Stimulated activated CD8-positive, alpha-beta memory T cell treated with anti-CD3 and anti-CD28 coated beads, Interleukin-12 subunit alpha, Interleukin-12 subunit beta, amount 100 ng/mL, for 24 hours (primary cell): ENCODE measurements at regions not wholly inside any gene's neighbourhood (a gene's known extent, or its start where the extent isn't known, plus 50 kb on each side); places are given as distances from the start of the nearest gene placed in this dataset.

Experiments
- DNase-seq: peaks from one replicate; pipeline ENCODE4 v3.0.0-alpha.2; 2020; ENCODE audit errors: extremely low read depth

DNA sequence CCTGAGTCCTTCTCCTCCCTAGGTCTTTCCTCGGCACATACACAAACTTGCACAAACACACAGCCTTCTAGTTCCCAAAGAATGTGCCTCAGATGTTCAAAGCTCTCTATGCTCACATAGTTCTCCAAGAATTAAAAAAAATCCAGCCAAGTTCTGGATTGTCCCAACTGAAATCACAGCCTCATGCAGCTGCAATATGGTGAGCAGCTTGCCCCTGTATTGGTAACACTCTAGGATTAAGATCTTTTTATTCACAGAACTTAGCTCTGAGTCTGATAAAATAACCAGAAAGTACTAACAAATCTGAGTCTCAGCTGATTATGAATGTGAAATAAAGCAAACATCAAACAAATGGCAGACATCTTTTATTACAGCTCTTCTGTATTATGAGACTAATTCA is 604.8 kb upstream of the PFKP start:
- DNase-seq: no peak

DNA sequence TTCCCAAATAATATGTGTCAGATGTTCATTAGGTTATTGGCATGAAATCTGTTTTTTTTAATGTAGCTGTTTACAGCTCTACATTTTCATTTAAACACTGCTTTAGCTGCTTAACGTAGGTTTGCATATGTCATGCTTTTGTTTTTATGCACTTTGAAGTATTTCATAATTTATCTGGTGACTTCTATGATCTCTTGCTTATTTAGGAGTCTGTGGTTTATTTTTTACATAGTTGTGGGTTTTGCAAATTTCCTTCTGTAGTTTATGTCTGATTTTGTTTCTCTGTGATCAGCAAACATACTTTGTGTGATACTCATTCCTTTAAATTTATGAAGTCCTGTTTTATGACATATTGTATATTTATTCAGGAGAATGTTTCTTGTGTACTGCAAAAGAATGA is 606.5 kb upstream of the PFKP start:
- DNase-seq: no peak

DNA sequence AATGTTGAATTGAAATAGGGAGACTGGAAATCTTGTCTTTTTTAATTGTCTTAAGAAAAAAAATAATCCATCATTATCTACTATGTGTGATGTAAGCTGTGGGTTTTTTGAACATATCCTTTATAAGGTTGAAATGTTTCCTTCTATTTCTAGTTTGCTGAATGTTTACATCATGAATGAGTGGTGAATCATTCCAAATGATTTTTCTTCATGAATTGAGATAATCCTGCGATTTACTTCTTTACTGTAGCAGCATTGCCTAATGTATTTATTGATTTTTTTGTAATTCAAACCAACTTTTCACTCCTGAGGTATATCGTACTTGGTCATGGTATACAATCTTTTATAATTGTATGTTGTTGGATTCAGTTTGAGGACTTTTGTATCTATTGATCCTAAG is 607.6 kb upstream of the PFKP start:
- no peak for DNase-seq

DNA sequence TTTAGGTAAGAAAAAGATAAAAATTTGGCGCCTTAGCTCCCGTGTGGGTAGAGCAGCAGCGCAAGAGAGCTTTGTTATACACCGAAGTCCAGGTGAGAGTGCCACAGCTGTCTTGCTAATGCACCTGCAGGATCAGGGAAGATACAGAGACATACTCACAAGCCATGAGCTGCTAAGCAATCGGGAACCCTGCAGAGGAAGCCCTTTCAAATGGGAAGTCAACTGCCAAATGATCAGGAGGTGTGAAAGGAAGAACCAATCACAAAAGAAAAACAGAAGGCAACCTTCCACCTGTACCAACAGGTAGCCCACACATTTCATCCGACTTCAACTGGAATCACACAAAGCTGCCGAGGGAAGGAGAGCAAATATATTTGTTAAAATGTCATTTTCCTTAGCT is 610.5 kb upstream of the PFKP start:
- DNase-seq: no peak

DNA sequence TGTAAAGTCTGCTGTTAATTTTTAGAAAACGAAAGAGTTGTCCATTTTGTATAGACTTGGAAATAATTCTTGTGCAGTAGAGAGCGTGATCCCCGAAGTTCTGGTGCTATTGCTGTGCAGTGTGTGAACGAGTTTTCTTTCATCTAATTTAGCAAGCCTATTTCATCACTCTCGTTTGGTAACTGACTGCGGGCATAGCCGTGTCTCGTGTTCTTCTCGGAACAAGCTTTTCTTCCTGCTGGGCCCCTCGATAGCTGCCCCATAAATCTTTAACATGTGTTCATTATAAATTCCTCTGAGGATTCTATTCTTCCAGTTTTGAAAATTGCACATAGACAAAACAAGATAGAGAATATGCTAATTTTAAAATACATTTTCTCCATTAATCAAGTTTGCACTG is 622.0 kb upstream of the PFKP start:
- no peak for DNase-seq

DNA sequence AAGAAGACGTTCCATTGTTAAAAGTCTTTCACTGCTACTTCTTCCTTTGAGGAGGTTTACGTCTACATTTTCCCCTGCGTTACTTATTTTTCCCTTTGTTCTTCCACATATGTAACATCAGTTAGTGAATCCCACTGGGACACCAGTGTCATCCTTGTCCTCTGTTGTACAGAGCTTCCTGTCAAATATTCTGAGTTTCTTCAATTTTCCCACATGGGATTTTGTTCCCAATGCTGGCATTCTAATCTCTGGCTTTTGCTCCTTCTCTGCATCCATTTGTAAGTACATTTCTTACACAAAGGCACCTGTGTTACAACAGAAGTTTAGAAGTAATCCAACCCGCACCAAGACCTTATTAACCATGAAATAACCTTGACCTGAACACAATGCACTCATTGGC is 627.4 kb upstream of the PFKP start:
- no peak for DNase-seq

DNA sequence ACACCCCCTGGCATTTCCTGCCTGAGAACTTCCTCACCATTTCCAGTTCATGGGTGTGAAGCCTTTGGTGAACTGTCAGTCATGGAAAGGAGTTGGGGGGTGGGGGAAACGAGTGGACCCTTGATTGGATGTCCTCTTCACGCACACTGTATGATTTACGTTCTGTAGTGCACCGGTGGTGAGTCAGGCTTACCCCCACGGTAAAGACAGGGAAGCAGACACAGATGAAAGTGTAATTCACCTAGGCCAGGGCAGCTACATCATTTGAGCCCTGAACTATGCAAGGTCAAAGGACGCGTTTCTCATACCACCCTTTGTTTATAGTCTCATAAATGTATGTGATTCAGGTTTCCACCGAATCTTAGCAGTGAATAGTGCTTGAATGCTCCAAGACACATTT is 628.3 kb upstream of the PFKP start:
- no peak for DNase-seq

DNA sequence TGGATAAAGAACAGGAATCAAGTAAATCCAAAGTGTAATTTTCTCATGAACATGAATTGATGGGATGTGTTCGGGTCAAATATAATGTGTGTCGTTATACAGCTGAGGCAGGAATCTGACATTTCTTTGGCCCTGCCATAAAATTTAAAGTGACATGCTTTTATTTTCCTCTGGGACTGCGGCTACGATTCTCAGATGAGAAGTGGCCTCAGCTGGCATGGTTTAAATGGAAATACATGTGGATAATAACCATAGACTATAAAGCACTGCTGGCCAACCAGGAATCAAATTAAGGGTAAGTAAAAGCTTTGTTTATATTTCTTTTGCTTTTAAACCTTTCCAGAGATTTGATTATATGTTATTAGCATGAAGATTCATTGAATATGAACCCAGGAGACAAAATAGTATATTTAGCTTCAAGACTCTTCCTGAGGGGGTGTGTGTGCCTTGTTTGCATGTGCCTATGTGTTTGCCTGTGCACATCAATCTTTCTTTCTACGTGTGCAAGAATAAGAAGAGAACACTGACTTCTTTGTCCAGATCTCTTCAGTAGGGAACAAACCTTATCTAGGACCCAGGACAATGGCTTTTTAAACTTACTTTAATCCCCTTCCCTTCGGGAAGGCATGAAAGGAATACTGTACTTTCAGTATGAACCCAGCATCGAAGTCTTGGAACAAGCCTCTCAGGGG is 629.0 kb upstream of the PFKP start:
- DNase-seq: no peak

DNA sequence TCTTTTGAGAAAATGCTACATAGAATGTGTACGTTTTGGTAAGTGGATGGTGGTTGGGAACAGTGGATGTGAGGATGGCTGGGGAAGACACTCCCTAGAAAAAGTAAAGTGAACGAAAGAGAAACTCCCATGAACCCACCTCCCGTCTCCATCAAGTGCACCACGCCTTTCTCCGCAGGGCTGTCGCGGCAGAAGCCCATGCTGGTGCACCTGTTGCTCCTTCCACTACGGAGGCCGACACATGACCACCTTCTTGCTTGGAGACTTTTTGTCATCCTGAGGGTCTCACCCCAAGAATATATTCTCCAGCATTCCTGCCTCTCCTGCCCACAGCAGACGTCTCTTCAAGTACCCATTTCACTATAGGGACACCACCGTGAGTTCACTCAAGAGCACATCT is 630.4 kb upstream of the PFKP start:
- DNase-seq: no peak

DNA sequence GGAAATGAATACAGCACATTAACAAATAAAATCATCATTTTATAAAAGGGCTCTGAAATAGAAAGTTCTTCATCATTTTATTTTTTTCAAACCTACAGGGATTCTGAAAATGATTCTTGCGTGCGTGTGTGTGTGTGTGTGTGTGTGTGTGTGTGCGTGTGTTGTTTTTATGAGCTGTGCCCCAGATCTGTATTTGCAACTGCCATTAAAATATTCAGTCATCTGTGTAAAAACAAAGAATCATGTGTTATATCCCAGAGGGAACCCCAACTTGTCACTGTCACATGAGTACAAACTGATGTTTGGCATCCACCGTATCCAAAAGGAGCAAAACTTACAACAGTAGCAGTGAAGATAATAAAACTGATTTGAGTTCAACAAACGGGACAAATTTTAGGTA is 635.4 kb upstream of the PFKP start:
- no peak for DNase-seq

DNA sequence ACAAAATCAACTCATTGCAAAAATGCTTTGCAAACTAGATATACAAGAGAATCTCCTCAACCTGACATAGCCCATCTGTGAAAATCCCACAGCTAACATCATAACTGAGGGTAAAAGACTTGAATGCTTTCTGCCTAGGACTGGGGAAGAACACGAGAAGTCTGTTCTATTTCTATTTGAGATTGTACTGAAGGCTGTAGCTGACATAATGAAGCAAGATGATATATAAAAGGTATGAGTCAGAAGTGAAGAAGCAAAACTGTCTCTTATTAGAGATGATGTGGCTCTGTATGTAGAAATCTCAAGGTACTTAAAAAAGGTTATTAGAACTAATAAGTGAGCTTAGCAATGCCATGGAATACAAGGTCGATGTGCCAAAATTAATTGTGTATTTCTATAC is 639.9 kb upstream of the PFKP start:
- no peak for DNase-seq

DNA sequence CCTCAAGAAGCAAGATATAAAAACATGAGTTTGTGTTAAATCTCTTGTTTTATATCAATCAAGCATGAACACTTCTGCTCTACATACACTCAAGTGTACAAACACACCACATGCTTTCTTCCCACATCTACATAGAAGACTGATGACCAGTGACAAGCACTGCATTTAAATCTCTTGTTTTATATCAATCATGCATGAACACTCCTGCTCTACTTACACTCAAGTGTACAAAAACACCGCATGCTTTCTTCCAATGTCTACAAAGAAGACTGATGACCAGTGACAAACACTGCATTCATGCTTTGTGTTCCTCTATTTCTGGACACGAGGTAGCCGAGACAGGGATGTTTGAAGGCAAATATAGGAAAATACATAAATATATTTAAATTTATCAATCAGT is 642.0 kb upstream of the PFKP start:
- DNase-seq: no peak

DNA sequence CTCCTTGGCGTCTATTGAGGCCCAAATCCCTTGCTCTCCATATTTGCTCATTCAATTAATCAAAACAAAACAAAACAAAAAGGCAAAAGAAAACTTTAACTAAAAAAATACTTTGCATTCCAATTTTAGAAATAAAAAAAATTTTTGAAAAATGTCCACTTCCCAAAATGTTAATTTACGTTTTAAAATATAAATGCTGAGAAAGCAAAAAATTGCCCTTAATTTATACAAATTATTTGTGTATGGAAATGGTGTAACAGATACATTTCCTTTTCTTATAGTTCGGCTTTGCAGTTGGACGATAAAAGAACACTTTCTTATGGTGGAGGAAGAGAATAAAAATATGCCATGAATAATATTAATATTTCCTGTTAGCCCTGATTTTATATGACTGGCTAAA is 652.8 kb upstream of the PFKP start:
- no peak for DNase-seq

DNA sequence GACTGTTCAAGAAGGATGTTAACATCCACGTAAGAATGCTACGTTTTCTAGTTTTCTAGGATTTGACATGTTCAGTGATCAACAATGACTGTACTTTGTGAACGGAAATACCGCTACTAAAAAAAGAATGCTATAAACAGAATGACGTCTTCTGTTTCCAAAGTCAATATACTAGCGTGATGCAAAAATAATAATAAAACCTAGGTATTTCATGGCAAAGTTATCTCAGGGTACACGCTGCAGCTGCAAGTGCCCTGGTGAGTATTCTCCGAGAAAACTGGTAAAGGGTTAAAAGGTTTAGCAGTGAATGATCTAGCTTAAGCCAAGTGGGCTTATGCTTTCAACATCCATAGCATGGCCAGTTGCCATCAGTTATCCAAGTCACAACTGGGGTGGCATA is 653.3 kb upstream of the PFKP start:
- no peak for DNase-seq

DNA sequence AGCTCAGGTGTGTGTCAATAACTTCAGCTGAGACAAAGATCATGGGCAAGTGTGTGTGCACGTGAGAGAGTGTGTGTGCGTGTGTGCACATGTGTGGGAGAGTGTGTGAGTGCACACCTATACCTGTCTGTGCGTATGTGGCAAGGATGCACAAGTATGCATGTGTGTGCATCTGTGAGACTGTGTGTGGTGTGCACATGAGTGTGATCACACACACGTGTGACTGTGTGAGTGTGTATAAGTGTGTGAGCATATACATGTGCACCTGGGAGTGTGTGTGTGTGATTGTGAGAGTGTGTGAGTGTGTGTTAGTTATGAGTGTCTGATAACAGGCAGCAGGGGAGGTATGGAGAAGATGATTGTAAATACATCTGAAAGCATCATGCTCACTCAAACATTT is 657.3 kb upstream of the PFKP start:
- DNase-seq: no peak

DNA sequence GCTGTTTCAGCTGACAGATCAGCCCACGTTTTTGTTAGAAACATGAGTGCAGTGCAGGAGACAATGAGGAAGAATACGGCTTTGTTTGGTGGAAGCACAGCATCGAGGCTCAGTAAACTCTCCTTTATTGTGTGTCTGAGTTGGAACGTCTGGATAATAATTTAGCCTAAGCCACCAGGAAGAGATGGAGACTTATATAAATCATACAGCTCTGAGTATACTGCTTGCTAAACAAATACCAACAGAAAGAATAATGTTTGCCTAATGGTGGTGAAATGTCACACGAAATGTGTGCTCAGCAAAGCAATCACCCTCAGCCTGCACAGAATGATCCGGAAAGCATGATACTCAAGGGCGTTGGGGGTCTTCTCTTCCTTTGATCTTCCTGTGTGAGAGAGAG is 664.1 kb upstream of the ADARB2 start:
- no peak for DNase-seq

DNA sequence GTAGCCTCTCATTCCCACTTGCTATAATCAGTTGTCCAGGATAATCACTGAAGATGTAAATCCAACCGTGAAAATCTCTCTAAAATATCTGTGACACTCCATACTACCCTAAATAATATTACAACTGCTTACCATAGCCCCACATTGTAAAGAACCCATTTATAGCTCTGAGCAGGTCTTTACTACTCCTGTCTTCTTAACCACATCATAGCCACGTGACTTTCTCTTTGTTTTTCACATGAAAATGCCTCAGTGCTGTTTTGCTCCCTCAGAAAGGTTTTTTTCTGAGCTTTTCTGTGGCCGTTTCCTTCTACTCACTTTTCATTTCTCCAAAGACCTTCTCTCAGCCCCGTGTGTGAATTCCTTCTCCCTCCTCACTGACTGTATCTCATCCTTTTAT is 662.2 kb upstream of the ADARB2 start:
- DNase-seq: no peak

DNA sequence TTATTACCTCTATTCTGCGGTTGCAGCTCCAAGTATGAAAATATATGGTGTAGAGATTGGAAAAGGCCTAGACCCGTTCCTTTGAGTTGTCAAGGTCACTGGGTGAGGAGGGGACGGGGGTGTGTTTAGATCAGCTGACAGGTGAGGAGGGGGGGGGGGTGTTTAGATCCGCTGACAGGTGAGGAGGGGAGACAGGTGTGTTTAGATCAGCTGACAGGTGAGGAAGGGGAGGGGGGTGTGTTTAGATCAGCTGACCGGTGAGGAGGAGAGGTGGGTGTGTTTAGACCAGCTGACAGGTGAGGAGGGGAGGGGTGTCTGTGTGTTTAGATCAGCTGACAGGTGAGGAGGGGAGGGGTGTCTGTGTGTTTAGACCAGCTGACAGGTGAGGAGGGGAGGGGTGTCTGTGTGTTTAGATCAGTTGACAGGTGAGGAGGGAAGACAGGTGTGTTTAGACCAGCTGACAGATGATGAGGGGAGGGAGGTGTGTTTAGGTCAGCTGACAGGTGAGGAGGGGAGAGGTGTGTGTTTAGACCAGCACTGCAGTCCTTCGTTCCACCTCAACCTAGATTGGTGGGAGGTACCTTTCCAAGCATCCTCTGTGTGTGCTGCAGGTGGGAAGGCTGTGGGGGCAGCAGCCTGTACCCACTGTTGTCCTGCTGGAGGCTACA is 655.0 kb upstream of the ADARB2 start:
- no peak for DNase-seq

DNA sequence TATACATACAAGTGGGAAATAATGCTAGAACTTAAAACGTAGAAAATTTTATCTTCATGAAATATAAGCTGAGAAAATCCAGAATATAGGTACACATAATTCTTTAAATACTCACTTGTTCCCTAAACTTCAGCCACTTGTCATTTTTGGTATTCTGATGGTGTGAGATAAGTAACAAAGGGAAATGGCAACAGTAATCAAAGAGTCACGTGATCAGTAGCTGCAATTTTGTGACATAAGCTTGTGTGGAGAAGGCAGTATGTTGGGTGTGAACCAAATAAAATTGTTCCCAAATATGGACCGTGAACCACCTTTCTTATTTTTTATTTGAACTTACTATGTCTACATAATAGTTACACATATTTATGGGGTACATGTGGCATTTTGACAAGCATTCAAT is 650.3 kb upstream of the ADARB2 start:
- DNase-seq: no peak

DNA sequence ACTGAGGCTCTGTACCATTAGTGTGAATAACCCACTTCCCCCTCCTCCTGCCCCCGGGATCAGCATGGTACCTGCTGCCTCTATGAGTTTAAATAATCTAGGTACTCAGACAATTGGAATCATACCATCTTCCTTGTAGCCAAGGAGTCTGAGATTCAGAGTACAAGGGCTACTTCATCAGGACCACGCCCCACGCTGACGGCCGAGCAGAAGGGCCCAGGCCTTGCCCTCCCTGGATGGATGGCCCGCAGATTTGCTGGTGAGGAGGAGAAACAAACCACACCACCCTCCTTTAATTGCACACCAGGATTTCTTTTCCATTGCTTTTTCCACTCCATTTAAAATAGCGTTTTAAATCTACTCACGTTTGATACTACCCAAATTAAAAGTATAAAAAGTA is 649.9 kb upstream of the ADARB2 start:
- DNase-seq: no peak

DNA sequence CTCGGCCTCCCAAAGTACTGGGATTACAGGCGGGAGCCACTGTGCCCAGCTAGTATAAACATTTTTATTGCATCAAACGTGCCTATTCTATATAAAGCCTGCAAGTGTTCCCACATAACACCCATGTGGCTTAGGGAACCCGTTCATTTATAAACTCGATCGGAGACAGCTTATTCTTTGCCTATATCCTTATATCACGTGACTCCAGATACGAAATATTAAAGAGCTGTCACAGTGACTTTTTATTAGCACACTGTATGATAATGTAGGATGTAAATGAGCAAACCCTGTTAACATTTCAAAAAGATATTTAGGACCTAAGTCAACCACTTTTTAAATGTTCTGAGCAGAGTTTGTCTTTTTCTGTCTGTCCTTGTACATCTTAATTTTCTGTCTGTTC is 642.9 kb upstream of the ADARB2 start:
- no peak for DNase-seq

DNA sequence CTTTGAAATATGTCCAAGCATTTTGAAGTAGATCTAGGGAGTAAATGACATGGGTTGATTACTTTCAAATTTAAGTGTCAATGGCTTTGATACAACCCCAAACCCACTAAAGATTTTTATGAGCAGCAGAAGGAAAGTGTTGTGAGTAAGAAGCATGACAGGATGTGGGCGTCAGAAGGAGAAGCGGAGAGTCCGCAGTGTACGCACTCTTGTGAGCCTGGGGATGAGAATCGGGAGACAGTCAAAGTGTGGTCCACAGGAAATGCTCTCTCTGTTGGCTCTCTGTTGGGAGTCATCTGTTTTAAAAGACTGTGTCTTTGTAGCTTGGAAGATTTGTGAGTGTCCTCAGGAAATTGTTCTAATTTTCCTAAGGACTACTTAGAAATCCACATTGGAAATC is 629.8 kb upstream of the ADARB2 start:
- no peak for DNase-seq

DNA sequence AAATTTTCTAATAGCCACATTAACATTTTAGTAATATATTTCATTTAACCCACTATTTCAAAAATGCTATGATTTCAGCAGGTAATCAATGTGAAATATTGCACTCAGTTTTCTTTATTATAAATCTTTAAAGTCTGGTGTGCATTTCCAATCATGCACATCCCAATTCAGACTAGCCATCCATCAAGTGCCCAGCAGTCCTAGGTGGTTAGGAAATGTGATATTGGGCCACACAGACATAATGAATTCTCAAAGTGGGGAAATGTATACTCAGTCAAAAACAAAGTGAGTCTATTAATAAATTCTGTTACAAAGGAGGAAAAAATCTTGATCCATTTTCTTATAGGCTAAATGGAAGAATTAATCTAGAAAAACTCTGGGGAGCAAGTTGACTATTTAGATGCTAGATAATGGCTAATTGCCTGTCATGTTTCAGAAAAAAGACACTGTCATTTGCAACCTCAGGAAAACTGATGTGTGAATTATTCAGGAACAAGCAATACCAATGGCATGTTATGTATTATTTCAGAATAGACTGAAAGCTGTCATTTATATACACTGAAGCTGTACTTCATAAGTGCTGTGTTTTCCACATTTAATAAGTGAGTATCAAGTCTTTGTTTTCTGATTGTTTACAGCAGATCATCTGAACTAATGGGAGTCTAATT is 629.1 kb upstream of the ADARB2 start:
- DNase-seq: no peak

DNA sequence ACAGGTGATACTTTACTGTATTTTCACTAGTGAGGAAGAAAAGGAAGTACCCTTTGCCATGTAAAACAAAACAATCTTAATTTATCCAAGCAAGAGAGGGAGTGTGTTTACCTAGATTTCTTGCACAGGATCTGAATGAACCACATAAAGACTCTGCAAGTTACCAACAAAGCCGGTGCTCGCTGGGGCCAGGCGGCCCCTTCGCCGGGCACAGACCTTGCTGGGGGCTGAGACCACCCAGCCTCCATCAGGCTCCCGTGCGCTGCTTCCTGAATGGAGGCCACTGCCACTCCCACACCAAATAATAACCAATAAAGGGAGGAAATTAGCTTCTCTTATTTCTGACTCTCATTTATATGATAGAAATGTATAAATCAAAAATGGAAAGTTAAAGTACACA is 625.0 kb upstream of the ADARB2 start:
- no peak for DNase-seq
